ENCODE measurements at regions not wholly inside any gene's neighbourhood (a gene's known extent, or its start where the extent isn't known, plus 50 kb on each side); places are given as distances from the start of the nearest gene placed in this dataset.

DNA sequence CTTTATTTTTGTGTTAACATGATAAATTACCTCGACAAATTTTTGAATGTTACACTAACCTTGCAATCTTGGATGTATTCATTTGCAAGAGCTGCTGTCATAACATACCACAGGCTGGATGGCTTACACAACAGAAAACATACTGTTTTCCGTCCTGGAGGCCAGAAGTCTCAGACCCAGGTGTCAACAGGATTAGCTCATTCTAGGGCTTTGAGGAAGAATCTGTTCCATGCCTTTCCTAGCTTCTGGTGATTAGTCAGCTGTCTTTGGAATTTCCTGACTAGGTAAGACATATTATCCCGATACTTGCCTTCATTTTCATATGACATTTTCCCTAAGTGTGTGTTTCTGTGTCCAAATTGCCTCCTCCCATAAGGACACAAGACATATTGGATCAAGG, 188.6 kb upstream of the CDH19 start:
- TF ChIP-seq SIN3A (IDR thresholded peaks at IDR 0.05; ENCODE audit: low read depth) (no peak), POLR2AphosphoS5 (IDR thresholded peaks at IDR 0.05; ENCODE audit: low read depth, low read length) (no peak), POLR2A (IDR thresholded peaks at IDR 0.05; ENCODE audit: borderline replicate concordance, extremely low read depth, insufficient read depth, insufficient read length) (no peak), SP1 (IDR thresholded peaks at IDR 0.05; ENCODE audit: low read depth) (no peak), EZH2phosphoT487 (IDR thresholded peaks at IDR 0.05; ENCODE audit: borderline replicate concordance) (no peak), TCF7L2 (IDR thresholded peaks at IDR 0.05; ENCODE audit: borderline replicate concordance, extremely low read depth, insufficient read depth, insufficient read length) (no peak), CEBPB (IDR thresholded peaks at IDR 0.05; ENCODE audit: low read depth) (no peak), ZNF274 (IDR thresholded peaks at IDR 0.05; ENCODE audit: low read depth, low read length) (no peak), RAD21 (IDR thresholded peaks at IDR 0.05; ENCODE audit: low read depth) (no peak)
- TF ChIP-seq, protein P1, sequence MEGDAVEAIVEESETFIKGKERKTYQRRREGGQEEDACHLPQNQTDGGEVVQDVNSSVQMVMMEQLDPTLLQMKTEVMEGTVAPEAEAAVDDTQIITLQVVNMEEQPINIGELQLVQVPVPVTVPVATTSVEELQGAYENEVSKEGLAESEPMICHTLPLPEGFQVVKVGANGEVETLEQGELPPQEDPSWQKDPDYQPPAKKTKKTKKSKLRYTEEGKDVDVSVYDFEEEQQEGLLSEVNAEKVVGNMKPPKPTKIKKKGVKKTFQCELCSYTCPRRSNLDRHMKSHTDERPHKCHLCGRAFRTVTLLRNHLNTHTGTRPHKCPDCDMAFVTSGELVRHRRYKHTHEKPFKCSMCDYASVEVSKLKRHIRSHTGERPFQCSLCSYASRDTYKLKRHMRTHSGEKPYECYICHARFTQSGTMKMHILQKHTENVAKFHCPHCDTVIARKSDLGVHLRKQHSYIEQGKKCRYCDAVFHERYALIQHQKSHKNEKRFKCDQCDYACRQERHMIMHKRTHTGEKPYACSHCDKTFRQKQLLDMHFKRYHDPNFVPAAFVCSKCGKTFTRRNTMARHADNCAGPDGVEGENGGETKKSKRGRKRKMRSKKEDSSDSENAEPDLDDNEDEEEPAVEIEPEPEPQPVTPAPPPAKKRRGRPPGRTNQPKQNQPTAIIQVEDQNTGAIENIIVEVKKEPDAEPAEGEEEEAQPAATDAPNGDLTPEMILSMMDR (IDR thresholded peaks at IDR 0.05 in 2 of 3, conservative IDR thresholded peaks at IDR 0.05 in 1 of 3; ENCODE audit: borderline replicate concordance in 1 of 3, insufficient read depth in 1 of 3, low read depth in 2 of 3, low read length in 2 of 3) = no peak
- TF ChIP-seq, protein P2, sequence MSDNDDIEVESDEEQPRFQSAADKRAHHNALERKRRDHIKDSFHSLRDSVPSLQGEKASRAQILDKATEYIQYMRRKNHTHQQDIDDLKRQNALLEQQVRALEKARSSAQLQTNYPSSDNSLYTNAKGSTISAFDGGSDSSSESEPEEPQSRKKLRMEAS (IDR thresholded peaks at IDR 0.05) = no peak
- TF ChIP-seq, protein P3, sequence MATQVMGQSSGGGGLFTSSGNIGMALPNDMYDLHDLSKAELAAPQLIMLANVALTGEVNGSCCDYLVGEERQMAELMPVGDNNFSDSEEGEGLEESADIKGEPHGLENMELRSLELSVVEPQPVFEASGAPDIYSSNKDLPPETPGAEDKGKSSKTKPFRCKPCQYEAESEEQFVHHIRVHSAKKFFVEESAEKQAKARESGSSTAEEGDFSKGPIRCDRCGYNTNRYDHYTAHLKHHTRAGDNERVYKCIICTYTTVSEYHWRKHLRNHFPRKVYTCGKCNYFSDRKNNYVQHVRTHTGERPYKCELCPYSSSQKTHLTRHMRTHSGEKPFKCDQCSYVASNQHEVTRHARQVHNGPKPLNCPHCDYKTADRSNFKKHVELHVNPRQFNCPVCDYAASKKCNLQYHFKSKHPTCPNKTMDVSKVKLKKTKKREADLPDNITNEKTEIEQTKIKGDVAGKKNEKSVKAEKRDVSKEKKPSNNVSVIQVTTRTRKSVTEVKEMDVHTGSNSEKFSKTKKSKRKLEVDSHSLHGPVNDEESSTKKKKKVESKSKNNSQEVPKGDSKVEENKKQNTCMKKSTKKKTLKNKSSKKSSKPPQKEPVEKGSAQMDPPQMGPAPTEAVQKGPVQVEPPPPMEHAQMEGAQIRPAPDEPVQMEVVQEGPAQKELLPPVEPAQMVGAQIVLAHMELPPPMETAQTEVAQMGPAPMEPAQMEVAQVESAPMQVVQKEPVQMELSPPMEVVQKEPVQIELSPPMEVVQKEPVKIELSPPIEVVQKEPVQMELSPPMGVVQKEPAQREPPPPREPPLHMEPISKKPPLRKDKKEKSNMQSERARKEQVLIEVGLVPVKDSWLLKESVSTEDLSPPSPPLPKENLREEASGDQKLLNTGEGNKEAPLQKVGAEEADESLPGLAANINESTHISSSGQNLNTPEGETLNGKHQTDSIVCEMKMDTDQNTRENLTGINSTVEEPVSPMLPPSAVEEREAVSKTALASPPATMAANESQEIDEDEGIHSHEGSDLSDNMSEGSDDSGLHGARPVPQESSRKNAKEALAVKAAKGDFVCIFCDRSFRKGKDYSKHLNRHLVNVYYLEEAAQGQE (IDR thresholded peaks at IDR 0.05; ENCODE audit: low read depth) = no peak

Measured in HCT116 (cell line).